H1 (cell line): ENCODE measurements at regions not wholly inside any gene's neighbourhood (a gene's known extent, or its start where the extent isn't known, plus 50 kb on each side); places are given as distances from the start of the nearest gene placed in this dataset.

Experiments
- CTCF ChIA-PET: fragments of 300-600 bp; sonication (Branson Sonifier 250); formaldehyde crosslinking; loops from one replicate; lab custom pipeline; 2021; ENCODE audit not compliant: partially characterized antibody; lab: Charles Lee
- POLR2A ChIA-PET: fragments of 300-600 bp; sonication (Branson Sonifier 250); formaldehyde crosslinking; loops from one replicate; lab custom pipeline; 2021; ENCODE audit warnings: inconsistent platforms; ENCODE audit not compliant: partially characterized antibody; lab: Charles Lee
- DNase-seq, 2 experiments: peaks; one replicate each; pipeline versions ENCODE4 v3.0.0 to v3.0.0-alpha.2; 2010 to 2022; ENCODE audit warnings: low spot score in 2 of 2, low read depth in 1 of 2, mixed read lengths in 1 of 2
- FAIRE-seq: peaks from 2 replicates; lab custom pipeline; 2011; peaks lifted over from hg19 to GRCh38; lab: Jason Lieb, UNC
- H2AFZ ChIP-seq: 2 replicates; pipeline ENCODE4 v1.8.1; 2012; ENCODE audit warnings: low read length, inconsistent platforms
- H2AK5ac ChIP-seq: 2 replicates; pipeline ENCODE4 v1.6.1; 2013; ENCODE audit warnings: low read depth, low read length
- H2BK120ac ChIP-seq: replicated peaks from 2 replicates; pipeline ENCODE3; 2013; ENCODE audit warnings: low read depth, low read length, inconsistent platforms
- H2BK12ac ChIP-seq: 2 replicates; pipeline ENCODE4 v1.6.1; 2013; ENCODE audit warnings: low read depth, low read length
- H2BK15ac ChIP-seq: 2 replicates; pipeline ENCODE4 v1.6.1; 2013; ENCODE audit warnings: low read length
- H2BK20ac ChIP-seq: 2 replicates; pipeline ENCODE4 v1.6.1; 2013; ENCODE audit warnings: low read length
- H2BK5ac ChIP-seq: 2 replicates; pipeline ENCODE4 v1.6.1; 2013; ENCODE audit warnings: low read depth, low read length
- H3K14ac ChIP-seq: 2 replicates; pipeline ENCODE4 v1.6.1; 2013; ENCODE audit warnings: inconsistent platforms; ENCODE audit not compliant: insufficient read length
- H3K18ac ChIP-seq: 2 replicates; pipeline ENCODE4 v1.6.1; 2013; ENCODE audit warnings: low read length; ENCODE audit errors: extremely low read depth
- H3K23ac ChIP-seq: 2 replicates; pipeline ENCODE4 v1.6.1; 2013; ENCODE audit warnings: inconsistent platforms; ENCODE audit not compliant: insufficient read length
- H3K23me2 ChIP-seq: 2 replicates; pipeline ENCODE4 v1.6.1; 2013; ENCODE audit warnings: low read depth, low read length
- H3K27ac ChIP-seq: 2 replicates; pipeline ENCODE4 v1.6.1; 2011; ENCODE audit warnings: low read depth, low read length, inconsistent platforms
- H3K27me3 ChIP-seq, 4 experiments: replicated peaks in 1 of 4; 1 replicate in 1 of 4; 2 replicates in 3 of 4; pipeline versions ENCODE4 v1.6.1 to v1.8.1; 2011 to 2013; ENCODE audit warnings: low read length in 3 of 4, mild to moderate bottlenecking in 3 of 4, inconsistent platforms in 2 of 4, mixed read lengths in 2 of 4, moderate library complexity in 1 of 4; ENCODE audit not compliant: control insufficient read depth in 3 of 4, insufficient read depth in 3 of 4; ENCODE audit errors: extremely low read depth in 1 of 4
- H3K36me3 ChIP-seq, 4 experiments: 2 replicates each; pipeline versions ENCODE4 v1.6.1 to v1.8.1; 2011 to 2013; ENCODE audit warnings: mild to moderate bottlenecking in 4 of 4, low read length in 3 of 4, moderate library complexity in 2 of 4, control low read depth in 1 of 4, inconsistent platforms in 1 of 4; ENCODE audit not compliant: insufficient read depth in 4 of 4, control insufficient read depth in 2 of 4
- H3K4ac ChIP-seq: replicated peaks from 2 replicates; pipeline ENCODE3; 2013; ENCODE audit warnings: low read length, low read depth, mixed read lengths, inconsistent platforms; ENCODE audit not compliant: insufficient read length
- H3K4me1 ChIP-seq, 4 experiments: replicated peaks in 1 of 4; 1 replicate in 1 of 4; 2 replicates in 3 of 4; pipeline versions ENCODE4 v1.6.1 to v1.8.1; 2011 to 2013; ENCODE audit warnings: low read length in 3 of 4, inconsistent platforms in 2 of 4, mixed read lengths in 1 of 4; ENCODE audit not compliant: insufficient read depth in 4 of 4, control insufficient read depth in 3 of 4
- H3K4me2 ChIP-seq, 2 experiments: 2 replicates each; pipeline versions ENCODE4 v1.6.1 to v1.8.1; 2011 to 2013; ENCODE audit warnings: low read depth in 2 of 2, low read length in 2 of 2, control low read depth in 1 of 2, inconsistent platforms in 1 of 2, mild to moderate bottlenecking in 1 of 2; ENCODE audit not compliant: insufficient read depth in 1 of 2
- H3K4me3 ChIP-seq, 4 experiments: fragments of 200-600, 300-600 bp in 1 of 4; sonication (generic), shearing (Covaris generic), sonication (Bioruptor Twin) in 1 of 4; 2 replicates each; pipeline versions ENCODE4 v1.5.1 to v1.8.1; 2011 to 2016; ENCODE audit warnings: low read length in 4 of 4, low read depth in 3 of 4, control low read depth in 2 of 4, inconsistent platforms in 2 of 4, mild to moderate bottlenecking in 2 of 4, mixed read lengths in 1 of 4, moderate library complexity in 1 of 4; ENCODE audit not compliant: insufficient read depth in 2 of 4; ENCODE audit errors: extremely low read depth in 1 of 4
- H3K56ac ChIP-seq: replicated peaks from 2 replicates; pipeline ENCODE3; 2013; ENCODE audit warnings: low read depth, mild to moderate bottlenecking, mixed read lengths, low read length, inconsistent platforms; ENCODE audit not compliant: insufficient read length
- H3K79me1 ChIP-seq: 2 replicates; pipeline ENCODE4 v1.6.1; 2013; ENCODE audit warnings: low read depth, low read length, control low read depth
- H3K79me2 ChIP-seq, 2 experiments: 2 replicates each; pipeline versions ENCODE4 v1.6.1 to v1.8.1; 2012 to 2013; ENCODE audit warnings: low read length in 2 of 2, mild to moderate bottlenecking in 2 of 2, inconsistent platforms in 1 of 2; ENCODE audit not compliant: insufficient read depth in 2 of 2, control insufficient read depth in 1 of 2
- H3K9ac ChIP-seq, 4 experiments: replicated peaks in 1 of 4; 1 replicate in 1 of 4; 2 replicates in 3 of 4; pipeline versions ENCODE4 v1.6.1 to v1.8.1; 2011 to 2013; ENCODE audit warnings: low read depth in 3 of 4, low read length in 3 of 4, control low read depth in 2 of 4, mild to moderate bottlenecking in 2 of 4, moderate library complexity in 2 of 4, inconsistent platforms in 1 of 4; ENCODE audit errors: extremely low read depth in 1 of 4
- H3K9me3 ChIP-seq, 2 experiments: 2 replicates each; pipeline versions ENCODE4 v1.6.1 to v1.8.1; 2012 to 2013; ENCODE audit warnings: mild to moderate bottlenecking in 2 of 2, moderate library complexity in 2 of 2, control low read depth in 1 of 2, inconsistent platforms in 1 of 2, low read depth in 1 of 2, low read length in 1 of 2, mixed read lengths in 1 of 2; ENCODE audit not compliant: insufficient read depth in 2 of 2
- H4K20me1 ChIP-seq, 2 experiments: replicated peaks in 1 of 2; 2 replicates each; pipeline versions ENCODE3 to v1.8.1; 2011 to 2013; ENCODE audit warnings: inconsistent platforms in 2 of 2, low read length in 2 of 2, mild to moderate bottlenecking in 1 of 2; ENCODE audit not compliant: insufficient read depth in 2 of 2, control insufficient read depth in 1 of 2
- H4K5ac ChIP-seq: 2 replicates; pipeline ENCODE4 v1.6.1; 2013; ENCODE audit warnings: low read length, low read depth, mixed read lengths, inconsistent platforms; ENCODE audit not compliant: insufficient read length
- H4K8ac ChIP-seq: 2 replicates; pipeline ENCODE4 v1.8.0; 2013; ENCODE audit warnings: mild to moderate bottlenecking, moderate library complexity, low read length, inconsistent platforms; ENCODE audit not compliant: insufficient read depth; ENCODE audit errors: extremely low read depth
- H4K91ac ChIP-seq: replicated peaks from 2 replicates; pipeline ENCODE3; 2013; ENCODE audit warnings: low read length, mixed read lengths, inconsistent platforms; ENCODE audit not compliant: insufficient read length
- FOSL1 ChIP-seq: IDR thresholded peaks from 2 replicates; pipeline ENCODE4 v1.6.1; 2011; ENCODE audit warnings: mild to moderate bottlenecking, low read depth, low read length, moderate library complexity; ENCODE audit not compliant: insufficient read depth
- GABPA ChIP-seq: IDR thresholded peaks from 2 replicates; pipeline ENCODE4 v1.6.1; 2011; ENCODE audit warnings: mild to moderate bottlenecking, low read length, moderate library complexity, borderline replicate concordance; ENCODE audit not compliant: insufficient read depth
- PHF8 ChIP-seq: fragments of 200-600 bp; sonication (generic); conservative IDR thresholded peaks from 2 replicates; pipeline ENCODE4 v1.7.1; 2012; ENCODE audit warnings: low read depth, mild to moderate bottlenecking, inconsistent platforms, low read length, moderate library complexity
- POLR2A ChIP-seq, 2 experiments: IDR thresholded peaks; 1 replicate in 1 of 2; 2 replicates in 1 of 2; pipeline ENCODE4 v1.6.1; 2011; ENCODE audit warnings: low read depth in 2 of 2, low read length in 2 of 2, mild to moderate bottlenecking in 2 of 2; ENCODE audit errors: control extremely low read depth in 1 of 2
- POLR2AphosphoS5 ChIP-seq: IDR thresholded peaks from 2 replicates; pipeline ENCODE4 v1.6.1; 2011; ENCODE audit warnings: low read depth, low read length
- RXRA ChIP-seq: IDR thresholded peaks from 2 replicates; pipeline ENCODE4 v1.6.1; 2011; ENCODE audit warnings: low read depth, mild to moderate bottlenecking, low read length, moderate library complexity; ENCODE audit not compliant: insufficient read depth
- SIX5 ChIP-seq: IDR thresholded peaks from 2 replicates; pipeline ENCODE4 v1.6.1; 2011; ENCODE audit warnings: mild to moderate bottlenecking, low read depth, low read length
- SP1 ChIP-seq: IDR thresholded peaks from 2 replicates; pipeline ENCODE4 v1.6.1; 2011; ENCODE audit warnings: low read depth, low read length
- TCF12 ChIP-seq: IDR thresholded peaks from 2 replicates; pipeline ENCODE4 v1.6.1; 2011; ENCODE audit warnings: low read depth, mild to moderate bottlenecking, low read length
- WGBS, 2 experiments: shearing (Covaris generic) in 1 of 2; methylation state at CpG; one replicate each; pipeline versions ENCODE4 v1.1.6 to v1.1.7; 2013 to 2015; ENCODE audit warnings: low lambda C conversion rate in 2 of 2, mixed read lengths in 2 of 2, inconsistent platforms in 1 of 2, low coverage in 1 of 2, missing lambda C conversion rate in 1 of 2; ENCODE audit not compliant: insufficient replicate concordance in 2 of 2, insufficient coverage in 1 of 2, insufficient read length in 1 of 2; ENCODE audit errors: extremely low coverage in 1 of 2, missing lambda C conversion rate in 1 of 2; 5-methylcytosine and 5-hydroxymethylcytosine counted together
- TF ChIP-seq, protein P1 (sequence below), 3 experiments: IDR thresholded peaks; 1 replicate in 2 of 3; 2 replicates in 1 of 3; pipeline versions ENCODE4 v1.5.1 to v1.6.1; 2011; ENCODE audit warnings: low read length in 3 of 3, mild to moderate bottlenecking in 3 of 3, inconsistent platforms in 2 of 3, low read depth in 1 of 3, moderate library complexity in 1 of 3; ENCODE audit not compliant: insufficient read depth in 1 of 3; ENCODE audit errors: control extremely low read depth in 1 of 3
- TF ChIP-seq, protein P2 (sequence below): IDR thresholded peaks from 2 replicates; pipeline ENCODE4 v1.6.1; 2011; ENCODE audit warnings: low read length, improper control_type of control experiment

DNA sequence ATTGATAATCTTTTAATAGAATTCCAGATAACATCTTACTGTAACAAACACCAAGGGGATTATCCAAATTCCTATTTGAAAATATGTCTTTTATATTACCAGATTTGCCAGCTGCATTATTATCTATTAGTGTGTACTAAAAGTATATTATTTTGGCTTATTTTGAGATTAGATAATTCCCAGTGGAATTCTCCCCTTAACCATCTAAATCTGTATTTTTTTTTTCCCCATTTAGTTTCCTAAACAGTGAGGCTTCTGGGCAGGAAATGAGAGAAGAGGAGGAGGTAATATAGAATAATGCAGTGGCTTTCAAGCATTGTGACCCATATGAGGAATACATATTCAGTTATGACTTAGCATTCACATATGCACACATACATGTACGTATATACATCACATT is 53.5 kb upstream of the ABL1 start:
- H3K9me3 ChIP-seq: no peaks in the 10 kb centered on the region
- DNase-seq: no peak
- H3K79me1 ChIP-seq: peaks cover 4% of the 10 kb centered on the region
- H3K18ac ChIP-seq: no peak overlapping the region
- no peak overlapping the region for H2BK120ac ChIP-seq
- POLR2A ChIA-PET: interaction anchor here (0.7 kb wide), 1 partner anchor 316 kb away, joined by 3 read pairs; no protein-coding TSS in a partner anchor
- no peak overlapping the region for H2BK20ac ChIP-seq
- H4K91ac ChIP-seq: no peak overlapping the region
- H3K23me2 ChIP-seq: no peaks in the 10 kb centered on the region
- no peak overlapping the region for H4K8ac ChIP-seq
- H3K4me1 ChIP-seq: peaks cover 0 to 3% (median under 1%) of the 10 kb centered on the region in 4 experiments; a peak in 1 of 7 replicates
- CTCF ChIA-PET: interaction anchor here (0.8 to 3.2 kb wide), 4 partner anchors 11 to 88 kb away, joined by 3 to 19 read pairs (median 5); no protein-coding TSS in a partner anchor
- H3K79me2 ChIP-seq: peaks cover 0 to 24% of the 10 kb centered on the region in 2 experiments; a peak in 1 of 4 replicates
- no peaks in the 10 kb centered on the region; a peak in 1 of 7 replicates for H3K27me3 ChIP-seq
- no peak overlapping the region for H3K27ac ChIP-seq
- no peak overlapping the region for H2AFZ ChIP-seq
- FAIRE-seq: no peak
- H3K36me3 ChIP-seq: no peaks in the 10 kb centered on the region
- no peak overlapping the region for H4K5ac ChIP-seq
- 84% methylated on average over 1 of the region's 1 CpG; no CpG with 5 or more reads in 1 of the 2 experiments for WGBS, 2 experiments
- H3K4me3 ChIP-seq: no peak overlapping the region
- H3K4ac ChIP-seq: no peak overlapping the region
- H3K23ac ChIP-seq: no peak overlapping the region
- no peak overlapping the region for H2BK5ac ChIP-seq
- H3K4me2 ChIP-seq: no peak overlapping the region
- no peak overlapping the region for H3K14ac ChIP-seq
- no peak overlapping the region for H3K56ac ChIP-seq
- H2BK12ac ChIP-seq: no peak overlapping the region
- H2AK5ac ChIP-seq: no peak overlapping the region
- no peak overlapping the region for H2BK15ac ChIP-seq
- H4K20me1 ChIP-seq: peaks cover 3 to 6% of the 10 kb centered on the region in 2 experiments
- H3K9ac ChIP-seq: no peak overlapping the region
- TF ChIP-seq TCF12 (no peak), RXRA (no peak), PHF8 (no peak), GABPA (no peak), SIX5 (no peak), POLR2A (IDR thresholded peaks at IDR 0.05; ENCODE audit: control extremely low read depth in 1 of 2, low read depth in 2 of 2, low read length in 2 of 2) (no peak), SP1 (no peak), POLR2AphosphoS5 (no peak), FOSL1 (no peak)
- TF ChIP-seq, protein P1, sequence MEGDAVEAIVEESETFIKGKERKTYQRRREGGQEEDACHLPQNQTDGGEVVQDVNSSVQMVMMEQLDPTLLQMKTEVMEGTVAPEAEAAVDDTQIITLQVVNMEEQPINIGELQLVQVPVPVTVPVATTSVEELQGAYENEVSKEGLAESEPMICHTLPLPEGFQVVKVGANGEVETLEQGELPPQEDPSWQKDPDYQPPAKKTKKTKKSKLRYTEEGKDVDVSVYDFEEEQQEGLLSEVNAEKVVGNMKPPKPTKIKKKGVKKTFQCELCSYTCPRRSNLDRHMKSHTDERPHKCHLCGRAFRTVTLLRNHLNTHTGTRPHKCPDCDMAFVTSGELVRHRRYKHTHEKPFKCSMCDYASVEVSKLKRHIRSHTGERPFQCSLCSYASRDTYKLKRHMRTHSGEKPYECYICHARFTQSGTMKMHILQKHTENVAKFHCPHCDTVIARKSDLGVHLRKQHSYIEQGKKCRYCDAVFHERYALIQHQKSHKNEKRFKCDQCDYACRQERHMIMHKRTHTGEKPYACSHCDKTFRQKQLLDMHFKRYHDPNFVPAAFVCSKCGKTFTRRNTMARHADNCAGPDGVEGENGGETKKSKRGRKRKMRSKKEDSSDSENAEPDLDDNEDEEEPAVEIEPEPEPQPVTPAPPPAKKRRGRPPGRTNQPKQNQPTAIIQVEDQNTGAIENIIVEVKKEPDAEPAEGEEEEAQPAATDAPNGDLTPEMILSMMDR (IDR thresholded peaks at IDR 0.05; ENCODE audit: control extremely low read depth in 1 of 3, insufficient read depth in 1 of 3, low read depth in 1 of 3, low read length in 3 of 3): no peak
- TF ChIP-seq, protein P2, sequence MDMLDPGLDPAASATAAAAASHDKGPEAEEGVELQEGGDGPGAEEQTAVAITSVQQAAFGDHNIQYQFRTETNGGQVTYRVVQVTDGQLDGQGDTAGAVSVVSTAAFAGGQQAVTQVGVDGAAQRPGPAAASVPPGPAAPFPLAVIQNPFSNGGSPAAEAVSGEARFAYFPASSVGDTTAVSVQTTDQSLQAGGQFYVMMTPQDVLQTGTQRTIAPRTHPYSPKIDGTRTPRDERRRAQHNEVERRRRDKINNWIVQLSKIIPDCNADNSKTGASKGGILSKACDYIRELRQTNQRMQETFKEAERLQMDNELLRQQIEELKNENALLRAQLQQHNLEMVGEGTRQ: no peak
